Vagina (tissue), 2 donors: ENCODE measurements at regions not wholly inside any gene's neighbourhood (a gene's known extent, or its start where the extent isn't known, plus 50 kb on each side); places are given as distances from the start of the nearest gene placed in this dataset.

ENCODE experiments used
- CTCF ChIP-seq, 3 experiments: fragments of 450-650 bp in 2 of 3; fragments of 200-600 bp in 1 of 3; sonication (generic) in 1 of 3; IDR thresholded peaks; one replicate each; pipeline ENCODE4 v1.5.1; 2017 to 2019; ENCODE audit warnings: antibody characterized with exemption in 3 of 3, mild to moderate bottlenecking in 2 of 3, moderate library complexity in 2 of 3
- POLR2A ChIP-seq, 2 donors: fragments of 450-650 bp; IDR thresholded peaks; one replicate each; pipeline ENCODE4 v1.6.1; 2017; ENCODE audit warnings: antibody characterized with exemption in 2 of 2, mild to moderate bottlenecking in 2 of 2, moderate library complexity in 2 of 2

GRCh38 chr1:29569971-29570634, 333.8 kb downstream of the PTPRU start:
- no peak for TF ChIP-seq POLR2A (IDR thresholded peaks at IDR 0.05)
- TF ChIP-seq CTCF (IDR thresholded peaks at IDR 0.05) = no peak
